ENCODE measurements at regions not wholly inside any gene's neighbourhood (a gene's known extent, or its start where the extent isn't known, plus 50 kb on each side); places are given as distances from the start of the nearest gene placed in this dataset.
A peak's percentile ranks its signal among the peaks of the same experiment; 100 is the strongest.

DNA sequence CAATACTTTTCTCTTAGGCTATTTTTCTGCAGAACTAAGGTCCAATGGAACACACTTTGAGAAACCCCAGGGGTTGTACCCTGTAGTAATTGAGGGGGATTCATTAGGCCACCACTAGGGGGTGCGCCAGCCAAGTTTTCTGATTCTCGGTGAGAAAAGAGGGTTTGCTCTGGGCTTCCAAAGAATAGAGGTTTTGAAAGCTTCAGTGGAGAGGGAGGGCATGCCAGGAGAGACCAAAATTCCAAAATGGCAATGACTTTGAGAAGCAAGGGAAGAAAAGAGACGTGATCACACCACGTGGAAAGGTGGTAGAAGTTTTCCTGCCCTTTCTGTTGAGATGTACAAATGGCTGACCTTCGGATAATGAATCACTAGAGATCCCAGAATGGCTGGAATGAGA lies 323.3 kb downstream of the RPS6KC1 start:
- Mint-ChIP-seq H3K9me3 (no peaks in the 10 kb centered on the region), H3K4me3 (no peak overlapping the region), H3K27ac (no peak overlapping the region), H3K27me3 (ENCODE audit: insufficient read depth) (peaks cover 2% of the 10 kb centered on the region; the same call in 1 of the 2 replicates), H3K4me1 (ENCODE audit: low read depth) (0 out of 2 replicates have a peak, but pooled peaks cover 6% of the 10 kb centered on the region), H3K36me3 (ENCODE audit: low read depth) (no peaks in the 10 kb centered on the region)
- DNase-seq, result peak; percentile 30
- TF ChIP-seq CTCF (IDR thresholded peaks at IDR 0.05), result peak; percentile 93

DNA sequence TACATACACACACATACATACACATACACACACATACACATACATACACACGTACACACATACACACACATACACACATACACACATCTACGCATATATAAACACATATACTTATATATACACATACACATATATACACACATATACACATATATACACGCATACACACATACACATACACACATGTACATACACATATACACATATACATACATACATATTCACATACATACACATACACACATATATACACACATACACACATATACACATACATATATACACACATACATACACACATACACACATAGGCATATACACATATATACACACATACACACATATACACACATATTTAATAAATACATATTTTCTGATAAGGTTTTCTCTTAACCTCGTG lies 324.0 kb downstream of the RPS6KC1 start:
- no peak for DNase-seq
- Mint-ChIP-seq H3K4me3 (no peak overlapping the region), H3K9me3 (no peaks in the 10 kb centered on the region), H3K4me1 (ENCODE audit: low read depth) (0 out of 2 replicates have a peak, but pooled peaks cover 6% of the 10 kb centered on the region), H3K27me3 (ENCODE audit: insufficient read depth) (peaks cover 2% of the 10 kb centered on the region; the same call in 1 of the 2 replicates), H3K36me3 (ENCODE audit: low read depth) (no peaks in the 10 kb centered on the region), H3K27ac (no peak overlapping the region)
- TF ChIP-seq CTCF (IDR thresholded peaks at IDR 0.05), result no peak

DNA sequence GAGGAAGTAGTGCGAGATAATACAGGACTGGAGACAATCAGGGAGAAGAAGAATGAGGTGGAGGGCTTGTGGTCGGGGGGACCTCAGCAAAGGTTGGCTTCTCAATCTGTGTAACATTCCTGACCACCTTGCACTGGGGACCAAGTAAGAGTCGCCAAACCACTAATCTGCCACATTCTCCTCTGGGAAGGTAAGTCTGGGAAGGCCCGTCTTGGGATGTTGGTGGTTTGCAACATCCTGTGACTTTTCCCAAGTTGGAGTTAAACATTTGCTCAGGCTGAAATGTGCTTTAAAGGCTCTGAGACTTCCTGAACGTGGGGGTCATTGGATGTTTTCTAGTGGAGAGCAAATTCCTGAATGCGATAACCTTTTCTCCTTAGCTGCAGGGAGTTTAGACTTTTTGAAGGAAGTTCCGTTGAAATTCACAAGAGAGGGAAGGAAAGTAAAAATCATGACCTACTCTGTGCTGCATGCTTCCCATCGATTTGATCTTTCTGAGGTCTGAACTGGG lies 325.9 kb downstream of the RPS6KC1 start:
- no peak for TF ChIP-seq CTCF (IDR thresholded peaks at IDR 0.05)
- no peak for DNase-seq
- H3K27me3 Mint-ChIP-seq (ENCODE audit: insufficient read depth), result peaks cover 2% of the 10 kb centered on the region; the same call in 1 of the 2 replicates
- H3K9me3 Mint-ChIP-seq, result no peaks in the 10 kb centered on the region
- H3K4me1 Mint-ChIP-seq (ENCODE audit: low read depth), result 0 out of 2 replicates have a peak, but pooled peaks cover 6% of the 10 kb centered on the region
- no peak overlapping the region for H3K27ac Mint-ChIP-seq
- no peak overlapping the region for H3K4me3 Mint-ChIP-seq
- no peaks in the 10 kb centered on the region for H3K36me3 Mint-ChIP-seq (ENCODE audit: low read depth)

GRCh38 chr1:213380865-213381264 lies 329.8 kb downstream of the RPS6KC1 start:
- no peak for TF ChIP-seq CTCF (IDR thresholded peaks at IDR 0.05)
- Mint-ChIP-seq H3K27ac (no peak overlapping the region), H3K4me1 (ENCODE audit: low read depth) (no peaks in the 10 kb centered on the region), H3K36me3 (ENCODE audit: low read depth) (no peaks in the 10 kb centered on the region), H3K4me3 (no peak overlapping the region; the same call in 1 of the 2 replicates), H3K9me3 (peaks cover 4% of the 10 kb centered on the region; the same call in 1 of the 2 replicates), H3K27me3 (ENCODE audit: insufficient read depth) (peaks cover 4% of the 10 kb centered on the region; the same call in 1 of the 2 replicates)
- DNase-seq, result no peak

GRCh38 chr1:213381572-213382084 lies 330.6 kb downstream of the RPS6KC1 start:
- no peak for TF ChIP-seq CTCF (IDR thresholded peaks at IDR 0.05)
- peaks cover 4% of the 10 kb centered on the region; the same call in 1 of the 2 replicates for H3K9me3 Mint-ChIP-seq
- no peaks in the 10 kb centered on the region for H3K4me1 Mint-ChIP-seq (ENCODE audit: low read depth)
- H3K27me3 Mint-ChIP-seq (ENCODE audit: insufficient read depth), result peaks cover 6% of the 10 kb centered on the region; the same call in 1 of the 2 replicates
- H3K4me3 Mint-ChIP-seq, result no peak overlapping the region
- no peak overlapping the region for H3K27ac Mint-ChIP-seq
- H3K36me3 Mint-ChIP-seq (ENCODE audit: low read depth), result no peaks in the 10 kb centered on the region
- no peak for DNase-seq

Data from HFFc6 (cell line).